Activated T-cell treated with anti-CD3 and anti-CD28 coated beads for 4 hours (primary cell): ENCODE measurements at regions not wholly inside any gene's neighbourhood (a gene's known extent, or its start where the extent isn't known, plus 50 kb on each side); places are given as distances from the start of the nearest gene placed in this dataset.
"Not testable (repeated sequence)": the region's sequence is repeated elsewhere in the genome, so short reads cannot be mapped to it uniquely, and the experiment has no call there.

Experiments used
- DNase-seq: peaks from one replicate; pipeline ENCODE4 v3.0.0-alpha.2; 2020

DNA sequence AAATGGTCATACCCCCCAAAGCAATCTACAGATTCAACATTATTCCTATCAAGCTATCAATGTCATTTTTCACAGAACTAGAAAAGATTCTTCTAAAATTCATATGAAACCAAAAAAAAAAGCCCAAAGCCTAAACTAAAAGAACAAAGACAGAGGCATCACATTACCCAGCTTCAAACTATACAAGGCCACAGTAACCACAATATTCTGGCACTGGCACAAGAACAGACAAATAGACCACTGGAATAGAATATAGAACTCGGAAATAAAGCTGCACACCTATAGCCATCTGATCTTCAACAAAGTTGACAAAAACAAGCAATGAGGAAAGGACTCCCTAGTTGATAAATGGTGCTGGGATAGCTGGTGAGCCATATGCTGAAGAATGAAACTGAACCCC is 89.2 kb upstream of the PCED1B start:
- DNase-seq: no peak

DNA sequence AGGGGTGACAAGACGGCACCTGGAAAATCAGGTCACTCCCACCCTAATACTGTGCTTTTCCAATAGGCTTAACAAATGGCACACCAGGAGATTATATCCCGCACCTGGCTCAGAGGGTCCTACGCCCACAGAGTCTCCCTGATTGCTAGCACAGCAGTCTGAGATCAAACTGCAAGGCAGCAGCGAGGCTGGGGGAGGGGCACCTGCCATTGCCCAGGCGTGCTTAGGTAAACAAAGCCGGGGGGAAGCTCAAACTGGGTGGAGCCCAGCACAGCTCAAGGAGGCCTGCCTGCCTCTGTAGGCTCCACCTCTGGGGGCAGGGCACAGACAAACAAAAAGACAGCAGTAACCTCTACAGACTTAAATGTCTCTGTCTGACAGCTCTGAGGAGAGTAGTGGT is 87.4 kb upstream of the PCED1B start:
- not testable (repeated sequence) for DNase-seq

DNA sequence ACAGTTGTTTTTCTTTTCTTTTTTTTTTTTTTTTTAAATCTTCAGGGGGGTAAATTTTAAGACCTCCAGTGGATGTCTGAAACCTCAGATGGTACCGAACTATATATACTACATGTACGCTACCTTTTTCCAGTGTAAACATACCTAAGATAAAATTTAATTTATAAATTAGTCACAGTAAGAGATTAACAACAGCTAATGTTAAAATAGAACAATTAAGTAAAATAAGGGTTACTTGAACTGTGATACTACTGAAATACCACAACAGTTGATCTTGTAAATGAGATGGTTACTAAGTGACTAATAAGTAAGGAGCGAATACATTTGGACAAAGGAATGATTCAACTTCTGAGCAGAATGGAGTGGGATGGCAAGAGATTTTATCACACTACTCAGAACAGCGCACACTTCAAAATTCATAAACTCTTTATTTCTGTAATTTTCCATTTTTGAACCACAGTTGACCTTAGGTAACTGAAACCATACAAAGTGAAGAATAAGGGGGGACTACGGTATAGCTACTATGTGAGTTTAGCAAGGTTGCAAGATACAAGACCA is 80.5 kb upstream of the PCED1B start:
- no peak for DNase-seq

DNA sequence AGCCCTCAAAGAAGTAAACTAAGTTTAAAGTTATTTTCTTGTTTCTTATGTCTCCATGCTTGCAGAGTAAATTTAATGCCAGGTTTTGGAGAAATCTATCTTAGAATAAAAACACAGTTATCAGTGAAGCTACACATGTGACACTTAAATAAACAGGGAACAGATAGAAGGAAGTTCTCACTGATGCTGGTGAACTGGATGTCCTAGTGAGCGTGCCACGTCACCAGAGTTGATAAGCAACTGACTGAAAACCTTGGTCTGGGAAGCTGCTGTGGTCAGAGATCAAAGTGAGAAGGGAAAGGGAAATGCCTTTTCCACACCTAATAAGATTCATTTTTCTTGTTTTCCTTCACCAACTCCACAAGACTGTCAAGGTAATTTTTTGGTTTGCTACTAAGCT is 74.8 kb upstream of the PCED1B start:
- no peak for DNase-seq

DNA sequence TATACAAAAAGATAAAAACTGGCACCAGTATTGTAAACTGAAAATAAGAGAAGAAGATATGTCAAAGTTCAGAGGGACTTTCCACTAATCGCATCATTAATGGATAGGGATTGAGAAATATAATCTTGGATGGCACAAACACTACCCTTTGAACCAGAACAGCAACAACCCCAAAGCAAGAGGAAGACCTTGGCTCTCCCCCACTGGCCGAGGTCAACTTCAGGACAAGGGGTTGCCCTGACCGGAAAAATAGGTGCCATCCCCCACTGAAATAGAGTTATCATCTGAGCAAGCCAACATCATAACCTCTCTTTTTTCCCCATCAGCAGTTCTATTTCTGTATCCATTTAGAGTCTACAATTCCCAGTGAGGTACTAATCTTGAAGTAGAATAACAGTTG is 72.4 kb upstream of the PCED1B start:
- no peak for DNase-seq

DNA sequence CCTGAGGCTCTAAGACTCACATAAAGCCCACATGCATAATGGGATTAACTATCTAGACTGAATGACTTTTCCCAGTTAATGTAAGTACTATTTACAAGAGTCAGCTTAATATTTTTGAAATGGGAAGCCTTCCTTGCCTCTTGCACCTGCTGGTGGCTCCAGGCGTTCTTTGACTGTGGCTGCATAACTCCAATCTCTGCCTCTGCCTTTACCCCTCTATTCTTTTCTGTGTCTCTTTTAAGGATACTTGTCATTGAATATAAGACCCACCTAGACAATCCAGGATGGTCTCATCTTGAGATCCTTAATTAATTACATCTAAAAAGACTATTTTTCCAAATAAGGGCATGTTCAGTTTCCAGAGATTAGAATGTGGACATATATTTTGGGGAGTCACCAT is 66.9 kb upstream of the PCED1B start:
- no peak for DNase-seq

DNA sequence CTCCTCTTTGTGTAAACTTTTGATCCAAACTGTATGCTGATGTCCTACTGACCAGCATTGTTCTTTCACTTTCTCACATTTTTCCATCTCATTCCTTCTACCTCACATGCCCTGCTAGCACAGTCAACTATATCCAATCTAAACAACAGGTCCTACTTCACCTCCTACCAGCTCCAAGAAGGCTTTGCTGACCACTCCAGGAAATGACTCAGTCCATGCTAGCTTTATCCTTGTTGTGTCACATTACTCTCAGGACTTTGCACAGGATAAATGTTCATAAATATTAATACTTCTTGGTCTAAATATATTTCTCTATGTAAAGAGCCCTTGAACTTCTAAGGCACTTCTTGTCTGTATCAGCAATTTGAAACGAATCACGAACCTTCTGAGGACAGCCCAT is 64.9 kb upstream of the PCED1B start:
- no peak for DNase-seq

DNA sequence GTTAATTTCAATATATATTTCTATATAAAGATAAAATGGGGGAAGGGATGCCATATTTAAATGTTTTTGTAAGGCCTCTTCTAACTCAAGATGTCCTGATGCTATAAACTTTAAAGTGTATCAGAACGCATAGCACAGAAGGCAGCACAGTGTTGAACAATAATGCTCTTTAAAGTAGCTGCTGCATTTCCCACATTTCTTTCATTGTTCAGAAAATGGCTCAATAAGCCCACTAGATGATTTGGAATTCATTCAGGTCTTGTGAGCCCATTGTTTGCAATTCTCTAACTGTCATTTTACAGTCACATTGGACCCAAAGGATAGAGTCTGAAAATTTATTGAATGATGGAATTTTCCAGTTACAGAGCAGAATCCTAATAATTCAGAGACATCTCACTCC is 64.0 kb upstream of the PCED1B start:
- no peak for DNase-seq

DNA sequence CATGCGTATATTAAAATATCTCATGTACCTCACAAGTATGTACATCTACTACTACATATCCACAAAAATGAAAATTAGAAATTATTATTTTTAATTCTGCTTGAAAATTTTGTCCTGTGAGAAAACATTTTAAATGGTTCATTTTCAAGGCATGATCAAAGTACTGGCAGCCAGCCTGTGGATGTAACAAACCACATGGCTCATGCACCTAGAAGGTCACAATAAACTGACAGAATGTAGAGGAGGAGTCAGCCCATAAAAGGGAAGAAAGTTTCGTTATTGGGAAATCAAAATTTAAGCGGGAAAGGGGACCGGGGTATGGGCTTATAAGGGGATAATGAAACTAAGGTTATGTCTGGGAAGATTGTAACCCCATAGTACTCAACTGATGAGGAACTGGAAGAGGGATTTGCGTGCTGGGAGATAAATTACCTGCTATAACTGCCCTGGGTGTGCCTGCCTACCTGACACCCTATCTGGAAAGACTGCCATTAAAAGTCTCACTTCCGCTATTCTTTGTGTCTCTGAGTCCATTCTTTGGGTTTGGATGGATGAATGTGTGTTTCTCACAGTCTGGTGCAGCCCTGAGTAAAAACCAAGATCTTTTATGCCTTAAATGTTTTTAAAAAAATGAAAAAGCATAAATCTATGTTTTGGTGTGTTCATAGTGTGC is 62.2 kb upstream of the PCED1B start:
- DNase-seq: no peak

DNA sequence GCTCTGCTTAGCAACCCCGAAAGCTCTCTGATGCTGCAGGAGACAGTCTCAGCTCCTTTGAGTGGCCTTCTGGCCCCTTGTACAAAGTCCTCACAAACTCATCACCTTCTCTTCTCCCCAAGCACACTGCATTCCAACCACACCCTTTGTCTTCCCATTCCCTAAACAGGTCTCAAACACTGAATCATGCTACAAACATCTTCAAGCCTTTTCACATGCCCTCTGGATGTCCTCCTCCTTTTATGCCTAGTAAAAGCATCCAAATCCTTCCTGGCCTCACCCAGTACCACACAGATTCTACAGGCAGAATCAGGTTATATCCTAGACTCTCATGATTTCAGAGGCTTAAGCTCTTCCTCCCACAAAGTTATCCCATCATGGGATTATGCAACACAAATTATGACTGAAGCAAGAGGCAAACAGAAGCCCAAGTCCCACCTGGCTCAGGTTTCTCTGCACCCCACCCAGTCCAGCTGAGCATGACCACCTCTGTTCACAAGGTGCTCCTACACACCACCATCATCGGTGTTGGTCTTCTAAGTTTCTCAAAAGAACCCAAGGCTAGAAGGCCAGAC is 61.4 kb upstream of the PCED1B start:
- DNase-seq: no peak

DNA sequence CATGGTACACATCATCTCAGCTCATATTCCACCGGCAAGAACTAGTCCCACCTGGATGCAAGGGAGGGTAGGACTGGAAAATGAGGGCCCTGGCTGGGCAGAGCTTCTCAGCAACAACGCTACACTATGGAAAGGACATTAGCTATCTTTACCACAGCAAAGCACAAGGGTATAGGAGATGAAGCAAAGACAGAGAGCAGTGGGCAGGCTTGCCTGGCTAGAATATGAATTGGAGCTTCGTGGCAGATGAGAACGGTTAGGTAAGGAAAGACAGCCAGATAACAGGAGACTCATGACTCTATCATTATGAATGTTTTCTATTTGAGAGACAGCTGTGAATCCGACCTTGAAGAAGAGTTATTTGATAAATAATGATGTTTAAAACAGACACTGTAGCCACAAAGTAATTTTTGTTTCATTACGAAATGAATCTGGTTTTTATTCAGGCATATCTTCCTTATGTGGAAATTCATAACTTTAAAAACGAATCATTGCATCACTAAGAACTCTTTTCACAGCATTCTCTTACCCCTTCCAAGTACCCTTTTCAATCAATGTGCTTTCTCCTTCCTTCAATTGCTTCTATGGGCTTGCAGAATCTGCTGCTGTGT is 59.1 kb upstream of the PCED1B start:
- DNase-seq: no peak

DNA sequence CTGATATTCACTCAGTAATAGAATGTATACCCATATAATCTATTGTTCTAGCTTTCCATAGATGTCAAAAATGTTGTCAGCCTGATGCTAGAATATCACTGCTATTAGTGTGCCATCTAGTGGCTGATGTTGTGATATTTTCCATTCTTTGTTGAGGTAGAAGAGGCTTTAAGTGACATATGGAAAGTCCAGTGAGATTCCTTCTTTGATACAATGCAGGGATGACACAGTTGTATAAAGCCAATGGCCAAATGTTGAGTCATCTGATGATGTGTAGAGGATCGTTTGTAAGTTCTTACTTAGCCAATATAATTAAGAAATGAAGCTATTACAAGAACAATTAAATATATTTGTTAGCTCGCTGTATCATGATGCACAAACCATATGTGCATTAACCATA is 58.1 kb upstream of the PCED1B start:
- DNase-seq: peak; percentile 7

DNA sequence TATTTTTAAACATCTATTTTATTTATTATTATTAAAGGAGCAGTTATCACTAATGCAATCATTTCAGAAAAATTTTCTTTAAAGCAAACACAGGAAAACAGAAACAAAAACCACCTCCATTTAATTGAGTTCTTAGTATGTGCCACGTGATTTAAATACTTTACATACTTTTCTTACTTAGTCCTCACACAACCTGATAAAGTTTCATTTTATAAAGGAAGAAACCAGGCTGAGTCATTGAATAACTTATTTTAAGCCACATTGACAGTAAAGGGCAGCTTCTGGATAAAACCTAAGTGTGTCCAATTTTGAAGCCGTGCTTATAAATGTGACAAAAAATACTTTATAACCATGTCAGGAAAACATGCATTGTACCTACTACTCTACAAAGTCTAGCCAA is 57.1 kb upstream of the PCED1B start:
- no peak for DNase-seq

DNA sequence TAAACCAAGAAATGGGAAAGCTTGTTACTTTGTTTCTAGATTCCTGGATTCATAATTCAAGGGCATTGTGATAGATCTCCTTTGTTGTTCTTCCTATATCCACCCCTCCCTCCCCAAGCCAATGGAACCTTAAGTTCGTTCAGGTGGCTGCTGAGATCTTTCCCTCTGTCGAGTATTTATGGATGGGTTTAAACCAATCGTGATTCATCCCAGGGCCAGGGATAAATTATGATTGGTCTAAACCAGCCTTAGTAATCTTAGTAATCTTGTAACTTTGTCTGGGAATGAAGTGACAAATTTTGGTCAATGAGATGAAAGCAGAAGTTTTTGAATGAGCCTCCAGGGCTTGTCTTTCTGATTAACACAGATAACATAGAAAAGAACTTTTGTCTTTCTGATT is 56.1 kb upstream of the PCED1B start:
- DNase-seq: no peak

DNA sequence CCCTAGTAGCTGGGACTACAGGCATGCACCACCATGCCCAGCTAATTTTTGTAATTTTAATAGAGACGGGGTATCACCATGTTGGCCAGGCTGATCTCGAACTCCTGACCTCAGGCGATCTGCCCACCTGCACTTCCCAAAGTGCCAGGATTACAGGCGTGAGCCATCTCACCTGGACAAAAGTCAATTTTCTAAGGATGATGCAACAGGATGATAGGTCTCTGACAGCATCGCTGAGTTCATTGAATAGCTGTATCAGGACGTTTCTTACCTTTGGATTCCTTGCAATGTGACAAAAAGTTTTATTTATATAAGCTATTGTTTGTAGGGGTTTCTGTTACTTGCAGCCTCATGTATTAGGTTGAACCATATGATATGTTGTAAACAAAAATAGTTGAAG is 55.5 kb upstream of the PCED1B start:
- DNase-seq: no peak

DNA sequence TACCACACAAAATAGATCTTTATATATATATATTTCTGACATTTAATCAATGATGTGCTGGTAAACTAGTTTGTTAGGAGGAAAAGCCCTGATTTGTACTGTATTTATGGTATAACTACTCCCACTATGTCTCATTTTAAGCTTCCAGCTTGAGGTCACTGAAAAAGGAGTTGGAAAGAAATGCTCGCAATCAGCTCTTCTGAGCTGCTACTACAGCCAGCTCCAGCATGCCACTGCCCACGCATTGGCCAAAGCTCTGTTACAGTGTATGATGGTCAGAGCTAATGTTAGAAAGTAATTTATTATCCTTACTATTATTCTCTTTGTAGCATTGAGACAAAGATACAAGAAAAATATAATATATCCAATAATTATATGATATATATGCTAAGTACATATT is 55.0 kb upstream of the PCED1B start:
- no peak for DNase-seq

DNA sequence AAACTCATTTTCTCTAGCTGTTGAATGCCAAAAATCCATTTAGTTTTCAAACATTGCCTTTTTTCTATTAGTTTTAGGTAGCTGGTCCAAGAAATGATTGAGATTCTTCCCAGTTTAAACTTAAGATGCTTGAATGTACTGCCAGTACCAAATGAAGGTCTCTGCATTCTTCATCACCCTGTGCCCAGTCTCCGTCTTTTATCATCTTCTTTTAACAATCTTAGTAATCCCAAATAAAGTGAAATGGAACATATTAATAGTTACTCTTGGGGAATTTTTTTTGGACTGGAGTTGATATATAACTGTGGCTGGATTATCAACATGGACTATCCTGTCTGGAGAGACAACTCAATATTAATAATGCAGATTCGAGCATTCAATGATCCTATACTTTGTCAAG is 54.1 kb upstream of the PCED1B start:
- DNase-seq: no peak

DNA sequence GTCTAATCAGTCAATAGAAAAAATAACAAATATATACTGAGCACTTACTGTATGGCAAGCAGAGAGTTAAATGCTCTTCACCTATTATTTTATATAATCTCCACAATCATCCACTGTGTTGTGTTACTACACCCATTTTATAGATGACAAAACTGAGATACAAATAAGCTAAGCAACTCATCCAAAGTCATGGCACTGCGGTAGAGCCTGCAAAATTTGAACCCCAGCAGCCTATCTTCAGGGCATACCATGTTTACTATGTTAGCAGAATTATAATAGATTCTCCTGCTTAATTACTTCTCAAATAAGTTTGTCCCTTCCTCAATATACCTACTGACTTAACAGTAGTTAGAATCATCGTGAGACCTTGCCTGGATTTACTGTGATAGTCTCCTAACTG is 53.6 kb upstream of the PCED1B start:
- DNase-seq: no peak

DNA sequence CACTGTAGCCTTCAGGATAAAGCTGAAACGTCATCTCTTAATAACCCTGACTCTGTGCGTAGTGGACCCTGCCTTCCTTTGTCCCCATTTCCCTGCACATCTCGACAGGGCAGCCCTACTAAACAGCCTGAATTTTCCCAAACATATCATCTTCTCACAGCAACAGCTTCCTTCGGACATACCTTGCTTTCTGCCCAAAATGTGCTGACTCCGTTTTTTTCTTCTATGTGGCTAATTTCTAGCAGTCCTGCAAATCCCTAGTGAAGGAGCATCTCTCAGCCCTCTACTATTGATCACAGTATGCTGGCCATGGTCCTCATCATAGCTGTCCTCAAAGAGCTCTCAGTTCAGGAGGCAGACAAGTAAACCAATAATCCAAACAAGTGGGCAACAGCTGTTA is 53.1 kb upstream of the PCED1B start:
- DNase-seq: no peak
